ENCODE measurements at regions not wholly inside any gene's neighbourhood (a gene's known extent, or its start where the extent isn't known, plus 50 kb on each side); places are given as distances from the start of the nearest gene placed in this dataset.

DNA sequence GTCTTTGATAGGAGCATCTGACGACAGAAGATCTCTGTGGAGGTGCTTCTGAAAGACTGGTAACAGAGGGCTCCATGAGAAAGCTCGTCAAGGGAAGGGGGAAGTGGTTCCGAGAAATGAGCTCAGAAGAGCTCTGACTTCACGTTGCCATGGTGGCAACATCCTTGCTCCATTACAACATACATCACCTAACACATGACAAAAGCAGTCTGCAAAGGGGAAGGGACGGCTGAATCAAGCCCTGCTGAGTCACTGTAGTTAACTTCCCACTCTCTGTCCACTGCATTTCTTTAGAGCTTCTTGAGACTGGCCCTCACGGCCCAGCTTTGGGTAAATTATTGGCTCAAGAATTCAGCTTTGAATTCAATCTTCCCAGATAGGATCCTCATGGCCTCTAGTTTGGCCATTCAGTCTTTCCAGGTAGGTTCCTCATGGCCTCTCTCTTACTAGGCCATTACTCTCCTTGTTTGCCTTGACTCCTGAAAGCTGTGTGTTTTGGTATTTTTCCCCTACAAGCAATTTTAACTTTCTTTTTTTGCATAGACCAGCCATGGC is 88.0 kb upstream of the ZNF648 start:
- ATAC-seq: peak; percentile 38 to 88 (median 51)
- WGBS (ENCODE audit: insufficient coverage): 51% methylated on average over 5 of the region's 6 CpGs
- Mint-ChIP-seq H3K9me3 (no peaks in the 10 kb centered on the region), H3K27me3 (ENCODE audit: low read depth in 2 of 2) (peaks cover 0 to 3% of the 10 kb centered on the region in 2 donors), H3K27ac (no peak overlapping the region), H3K4me1 (no peaks in the 10 kb centered on the region), H3K4me3 (no peak overlapping the region), H3K36me3 (no peaks in the 10 kb centered on the region)
- Histone ChIP-seq H3K4me3 (ENCODE audit: low read length) (no peak overlapping the region), H3K36me3 (ENCODE audit: control insufficient read depth, insufficient read depth, low read length) (no peaks in the 10 kb centered on the region), H3K4me1 (ENCODE audit: control insufficient read depth, insufficient read depth, low read length) (no peaks in the 10 kb centered on the region), H3K27ac (ENCODE audit: low read length) (peak overlapping the region; percentile 16), H3K27me3 (ENCODE audit: control insufficient read depth, insufficient read depth, low read length) (no peaks in the 10 kb centered on the region), H3K9me3 (ENCODE audit: control insufficient read depth, insufficient read depth, low read length) (no peaks in the 10 kb centered on the region)
- TF ChIP-seq, protein P1, sequence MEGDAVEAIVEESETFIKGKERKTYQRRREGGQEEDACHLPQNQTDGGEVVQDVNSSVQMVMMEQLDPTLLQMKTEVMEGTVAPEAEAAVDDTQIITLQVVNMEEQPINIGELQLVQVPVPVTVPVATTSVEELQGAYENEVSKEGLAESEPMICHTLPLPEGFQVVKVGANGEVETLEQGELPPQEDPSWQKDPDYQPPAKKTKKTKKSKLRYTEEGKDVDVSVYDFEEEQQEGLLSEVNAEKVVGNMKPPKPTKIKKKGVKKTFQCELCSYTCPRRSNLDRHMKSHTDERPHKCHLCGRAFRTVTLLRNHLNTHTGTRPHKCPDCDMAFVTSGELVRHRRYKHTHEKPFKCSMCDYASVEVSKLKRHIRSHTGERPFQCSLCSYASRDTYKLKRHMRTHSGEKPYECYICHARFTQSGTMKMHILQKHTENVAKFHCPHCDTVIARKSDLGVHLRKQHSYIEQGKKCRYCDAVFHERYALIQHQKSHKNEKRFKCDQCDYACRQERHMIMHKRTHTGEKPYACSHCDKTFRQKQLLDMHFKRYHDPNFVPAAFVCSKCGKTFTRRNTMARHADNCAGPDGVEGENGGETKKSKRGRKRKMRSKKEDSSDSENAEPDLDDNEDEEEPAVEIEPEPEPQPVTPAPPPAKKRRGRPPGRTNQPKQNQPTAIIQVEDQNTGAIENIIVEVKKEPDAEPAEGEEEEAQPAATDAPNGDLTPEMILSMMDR (IDR thresholded peaks at IDR 0.05): no peak
- intact Hi-C loops (cut with micrococcal nuclease): no loop called here
- DNase-seq: peak in 1 of 2 donors; percentile 35

DNA sequence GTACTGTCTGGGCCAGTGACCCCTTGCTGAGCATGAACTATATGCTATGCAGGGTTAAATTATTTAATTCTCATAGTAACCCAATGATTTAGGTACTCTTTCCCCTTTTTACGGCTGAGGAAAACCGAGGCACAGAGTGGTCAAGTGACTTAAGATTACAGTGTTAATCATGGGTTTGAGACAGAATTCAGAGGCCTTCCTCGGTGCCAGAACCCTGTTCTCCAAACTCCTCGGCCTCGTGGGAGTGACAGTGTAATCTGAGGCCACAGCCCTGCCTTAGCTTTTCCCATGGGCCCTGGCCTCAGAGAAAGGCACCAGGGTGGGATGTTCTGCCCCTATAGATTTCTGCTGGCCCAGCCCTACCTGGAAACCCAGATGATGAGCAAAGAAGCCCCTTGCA is 86.4 kb upstream of the ZNF648 start:
- no peaks in the 10 kb centered on the region for H3K36me3 ChIP-seq (ENCODE audit: control insufficient read depth, insufficient read depth, low read length)
- no peaks in the 10 kb centered on the region for H3K36me3 Mint-ChIP-seq
- no peak overlapping the region for H3K4me3 ChIP-seq (ENCODE audit: low read length)
- no peaks in the 10 kb centered on the region for H3K27me3 ChIP-seq (ENCODE audit: control insufficient read depth, insufficient read depth, low read length)
- intact Hi-C loops (cut with micrococcal nuclease): no loop called here
- 86% methylated on average over 4 of the region's 5 CpGs for WGBS (ENCODE audit: insufficient coverage)
- peaks cover 10% of the 10 kb centered on the region for H3K4me1 ChIP-seq (ENCODE audit: control insufficient read depth, insufficient read depth, low read length)
- peaks cover 0 to 5% of the 10 kb centered on the region in 2 donors for H3K4me1 Mint-ChIP-seq
- TF ChIP-seq, protein P1 (IDR thresholded peaks at IDR 0.05): no peak
- no peak overlapping the region for H3K4me3 Mint-ChIP-seq
- DNase-seq: no peak
- H3K27ac Mint-ChIP-seq: no peak overlapping the region
- H3K27ac ChIP-seq (ENCODE audit: low read length): no peak overlapping the region
- no peak for ATAC-seq
- H3K9me3 ChIP-seq (ENCODE audit: control insufficient read depth, insufficient read depth, low read length): no peaks in the 10 kb centered on the region
- peaks cover 0 to 6% of the 10 kb centered on the region in 2 donors for H3K27me3 Mint-ChIP-seq (ENCODE audit: low read depth in 2 of 2)
- no peaks in the 10 kb centered on the region for H3K9me3 Mint-ChIP-seq

DNA sequence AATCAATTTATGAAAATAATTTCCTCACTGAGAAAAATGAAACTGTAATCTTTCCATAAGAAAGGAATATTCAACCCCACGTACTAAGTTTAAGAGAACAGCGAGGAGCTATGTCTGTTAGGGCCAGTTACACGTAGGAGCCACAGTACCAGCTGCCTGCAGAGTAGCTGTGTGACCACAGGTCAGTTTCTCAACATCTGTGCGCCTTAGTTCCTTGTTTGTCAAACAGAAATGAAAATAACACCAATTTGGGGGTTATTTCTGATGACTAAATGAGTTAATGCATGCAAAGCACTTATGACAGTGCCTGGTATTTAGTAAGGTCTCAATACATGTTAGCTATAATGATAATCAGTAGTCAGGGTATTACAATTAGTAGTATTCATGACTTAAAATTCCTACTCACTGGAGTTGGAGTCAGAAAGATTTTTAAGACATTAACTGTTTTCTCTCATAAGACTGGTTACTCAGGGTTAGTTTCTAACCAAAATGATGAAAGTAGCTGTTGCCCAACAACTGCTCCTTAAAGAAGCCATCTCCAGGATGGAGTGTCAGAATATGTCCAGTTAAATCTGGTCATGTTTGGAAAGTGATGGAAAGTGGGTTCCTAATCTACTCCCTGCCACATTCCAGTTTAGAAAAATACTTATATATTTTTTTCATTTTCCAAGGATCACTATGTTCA is 85.8 kb upstream of the ZNF648 start:
- peaks cover 10% of the 10 kb centered on the region for H3K4me1 ChIP-seq (ENCODE audit: control insufficient read depth, insufficient read depth, low read length)
- DNase-seq (peak in 1 of 2 donors; percentile 6), ATAC-seq (peak in 1 of 3 donors; percentile 59)
- TF ChIP-seq, protein P1 (IDR thresholded peaks at IDR 0.05): no peak
- no peaks in the 10 kb centered on the region for H3K9me3 Mint-ChIP-seq
- H3K4me3 ChIP-seq (ENCODE audit: low read length): no peak overlapping the region
- no peaks in the 10 kb centered on the region for H3K36me3 ChIP-seq (ENCODE audit: control insufficient read depth, insufficient read depth, low read length)
- H3K27ac ChIP-seq (ENCODE audit: low read length): no peak overlapping the region
- WGBS (ENCODE audit: insufficient coverage): 64% methylated on average over 4 of the region's 4 CpGs
- H3K9me3 ChIP-seq (ENCODE audit: control insufficient read depth, insufficient read depth, low read length): no peaks in the 10 kb centered on the region
- no peak overlapping the region for H3K27ac Mint-ChIP-seq
- no peaks in the 10 kb centered on the region for H3K36me3 Mint-ChIP-seq
- intact Hi-C loops (cut with micrococcal nuclease): no loop called here
- no peak overlapping the region for H3K4me3 Mint-ChIP-seq
- peaks cover 0 to 10% of the 10 kb centered on the region in 2 donors for H3K27me3 Mint-ChIP-seq (ENCODE audit: low read depth in 2 of 2)
- H3K4me1 Mint-ChIP-seq: peaks cover 0 to 6% of the 10 kb centered on the region in 2 donors
- no peaks in the 10 kb centered on the region for H3K27me3 ChIP-seq (ENCODE audit: control insufficient read depth, insufficient read depth, low read length)
